Stomach (tissue), 8 donors: ENCODE measurements at regions not wholly inside any gene's neighbourhood (a gene's known extent, or its start where the extent isn't known, plus 50 kb on each side); places are given as distances from the start of the nearest gene placed in this dataset.

Experiments used
- DNase-seq, 2 donors: peaks; one replicate each; pipeline versions ENCODE4 v3.0.0 to v3.0.0-alpha.2; 2013 to 2019
- H3K27ac ChIP-seq, 5 donors: fragments of 200-600 bp in 4 of 5; sonication (generic) in 4 of 5; one replicate each; pipeline ENCODE4 v1.5.1; 2013 to 2019; ENCODE audit warnings: mild to moderate bottlenecking in 1 of 5, moderate library complexity in 1 of 5
- H3K27me3 ChIP-seq, 3 donors: fragments of 200-600 bp; sonication (generic); one replicate each; pipeline ENCODE4 v1.5.1; 2017 to 2019; ENCODE audit warnings: mixed run types in 1 of 3
- H3K36me3 ChIP-seq, 4 donors: fragments of 200-600 bp; sonication (generic); 1 replicate in 3 of 4; 2 replicates in 1 of 4; pipeline ENCODE4 v1.5.1; 2016 to 2019
- H3K4me1 ChIP-seq, 4 donors: fragments of 200-600 bp; sonication (generic); one replicate each; pipeline ENCODE4 v1.5.1; 2016 to 2019
- H3K4me3 ChIP-seq, 4 donors: fragments of 200-600 bp; sonication (generic) in 3 of 4; one replicate each; pipeline ENCODE4 v1.5.1; 2016 to 2019; ENCODE audit warnings: mild to moderate bottlenecking in 1 of 4
- H3K9me3 ChIP-seq, 4 donors: fragments of 200-600 bp; sonication (generic); one replicate each; pipeline ENCODE4 v1.5.1; 2016 to 2019
- CTCF ChIP-seq, 7 experiments: fragments of 450-650 bp in 4 of 7; fragments of 200-600 bp in 3 of 7; sonication (generic) in 3 of 7; IDR thresholded peaks; one replicate each; pipeline ENCODE4 v1.5.1; 2016 to 2019; ENCODE audit warnings: antibody characterized with exemption in 7 of 7, control low read depth in 2 of 7, mild to moderate bottlenecking in 1 of 7
- EP300 ChIP-seq: sonication (generic); formaldehyde crosslinking; IDR thresholded peaks from one replicate; pipeline ENCODE4 v1.6.1; 2017; ENCODE audit warnings: antibody characterized with exemption
- POLR2A ChIP-seq, 4 donors: fragments of 450-650 bp; IDR thresholded peaks; one replicate each; pipeline ENCODE4 v1.6.1; 2016; ENCODE audit warnings: antibody characterized with exemption in 4 of 4, control low read depth in 2 of 4, mild to moderate bottlenecking in 1 of 4, moderate library complexity in 1 of 4
- POLR2AphosphoS5 ChIP-seq, 3 donors: sonication (generic); formaldehyde crosslinking; IDR thresholded peaks; one replicate each; pipeline ENCODE4 v1.6.1; 2016; ENCODE audit warnings: antibody characterized with exemption in 3 of 3
- WGBS, 5 donors: extraction: QIAGEN DNeasy Blood & Tissue Kit in 3 of 5; methylation state at CpG; one replicate each; pipeline versions ENCODE4 v1.1.5 to v1.1.7; 2013 to 2018; 5-methylcytosine and 5-hydroxymethylcytosine counted together
- intact Hi-C: fragments of 100-400 bp; cut with DNase I; formaldehyde crosslinking; loops from one replicate; pipeline ENCODE4 v1.15.1; 2023; ENCODE audit warnings: low total_unique reads
- donor health status: healthy with polysubstance abuse.
- donor health status: Bipolar disorder and iron deficiency.
- donor health status: healthy.

- Histone ChIP-seq H3K9me3 (no peaks in the 10 kb centered on the region), H3K27me3 (peaks cover 0 to 47% (median 4%) of the 10 kb centered on the region in 3 donors), H3K36me3 (no peaks in the 10 kb centered on the region), H3K4me3 (no peak overlapping the region), H3K27ac (no peak overlapping the region), H3K4me1 (no peaks in the 10 kb centered on the region)
- 45 to 62% (median 58%) methylated on average over 18 of the region's 18 CpGs for WGBS, 5 donors
- no peak for TF ChIP-seq POLR2A (IDR thresholded peaks at IDR 0.05)
- no peak for TF ChIP-seq EP300
- no peak for TF ChIP-seq POLR2AphosphoS5 (IDR thresholded peaks at IDR 0.05)
- TF ChIP-seq CTCF (IDR thresholded peaks at IDR 0.05) = no peak
- DNase-seq = no peak
- intact Hi-C loops = no loop called here
These were observed 92.5 kb downstream of the IRX2 start for GRCh38 chr5:2658881-2659470.

GRCh38 chr5:2658447-2658846 lies 93.0 kb downstream of the IRX2 start:
- 75 to 81% (median 79%) methylated on average over 11 of the region's 11 CpGs for WGBS, 5 donors

GRCh38 chr5:2657151-2657550 lies 94.3 kb downstream of the IRX2 start:
- Histone ChIP-seq H3K27me3 (peaks cover 0 to 55% (median 4%) of the 10 kb centered on the region in 3 donors), H3K4me3 (no peak overlapping the region), H3K9me3 (no peaks in the 10 kb centered on the region), H3K36me3 (no peaks in the 10 kb centered on the region), H3K27ac (no peak overlapping the region), H3K4me1 (no peaks in the 10 kb centered on the region)
- TF ChIP-seq POLR2AphosphoS5 (IDR thresholded peaks at IDR 0.05) (no peak), EP300 (no peak), CTCF (IDR thresholded peaks at IDR 0.05) (no peak), POLR2A (IDR thresholded peaks at IDR 0.05) (no peak)
- DNase-seq = no peak
- WGBS, 5 donors = 84 to 90% (median 88%) methylated on average over 13 of the region's 13 CpGs
- intact Hi-C loops = no loop called here

More at GRCh38 chr5:2658447-2658846, 93.0 kb downstream of the IRX2 start:
- Histone ChIP-seq H3K27me3 (peaks cover 0 to 53% (median 4%) of the 10 kb centered on the region in 3 donors), H3K27ac (no peak overlapping the region), H3K36me3 (no peaks in the 10 kb centered on the region), H3K4me3 (no peak overlapping the region), H3K4me1 (no peaks in the 10 kb centered on the region), H3K9me3 (no peaks in the 10 kb centered on the region)
- TF ChIP-seq POLR2A (IDR thresholded peaks at IDR 0.05) (no peak), EP300 (no peak), CTCF (IDR thresholded peaks at IDR 0.05) (no peak), POLR2AphosphoS5 (IDR thresholded peaks at IDR 0.05) (no peak)
- intact Hi-C loops = no loop called here
- no peak for DNase-seq

GRCh38 chr5:2656206-2656605 lies 95.3 kb downstream of the IRX2 start:
- DNase-seq = no peak
- peaks cover 0 to 55% (median 4%) of the 10 kb centered on the region in 3 donors for H3K27me3 ChIP-seq
- no peak overlapping the region for H3K4me3 ChIP-seq
- TF ChIP-seq CTCF (IDR thresholded peaks at IDR 0.05) = no peak
- H3K27ac ChIP-seq = no peak overlapping the region
- H3K36me3 ChIP-seq = no peaks in the 10 kb centered on the region
- WGBS, 5 donors = 63 to 79% (median 71%) methylated on average over 11 of the region's 11 CpGs
- H3K4me1 ChIP-seq = no peaks in the 10 kb centered on the region
- intact Hi-C loops = no loop called here
- no peaks in the 10 kb centered on the region for H3K9me3 ChIP-seq
